PC-9 (cell line): ENCODE measurements at regions not wholly inside any gene's neighbourhood (a gene's known extent, or its start where the extent isn't known, plus 50 kb on each side); places are given as distances from the start of the nearest gene placed in this dataset.

Source experiments
- CTCF ChIP-seq: fragments of 200-600 bp; sonication (generic); conservative IDR thresholded peaks from 2 replicates; pipeline ENCODE4 v1.6.1; 2017; ENCODE audit warnings: mixed run types, antibody characterized with exemption, mild to moderate bottlenecking, moderate library complexity
- EZH2 ChIP-seq: fragments of 200-600 bp; sonication (generic); IDR thresholded peaks from 2 replicates; pipeline ENCODE4 v1.8.0; 2017; ENCODE audit warnings: antibody characterized with exemption, low read depth

GRCh38 chr20:12482661-12483060 lies 526.1 kb upstream of the SPTLC3 start:
- TF ChIP-seq CTCF (no peak), EZH2 (no peak)
